ENCODE measurements at regions not wholly inside any gene's neighbourhood (a gene's known extent, or its start where the extent isn't known, plus 50 kb on each side); places are given as distances from the start of the nearest gene placed in this dataset.

- TF ChIP-seq POLR2A (IDR thresholded peaks at IDR 0.05) (no peak), CTCF (IDR thresholded peaks at IDR 0.05 in 8 of 11, conservative IDR thresholded peaks at IDR 0.05 in 3 of 11) (no peak)
Observed at GRCh38 chrX:88424541-88424940, 322.5 kb upstream of the CPXCR1 start.
